ENCODE measurements at regions not wholly inside any gene's neighbourhood (a gene's known extent, or its start where the extent isn't known, plus 50 kb on each side); places are given as distances from the start of the nearest gene placed in this dataset.

GRCh38 chr21:28699186-28699585 lies 293.5 kb downstream of the LTN1 start:
- H3K4me1 ChIP-seq (ENCODE audit: insufficient read depth, low read length) = no peaks in the 10 kb centered on the region
- H3K27me3 ChIP-seq (ENCODE audit: insufficient read depth, low read length) = no peaks in the 10 kb centered on the region
- H3K4me1 Mint-ChIP-seq = no peaks in the 10 kb centered on the region
- no peaks in the 10 kb centered on the region for H3K36me3 ChIP-seq (ENCODE audit: insufficient read depth, low read length)
- DNase-seq = no peak
- ChIA-PET POLR2A (ENCODE audit: partially characterized antibody) (no interaction called here), CTCF (ENCODE audit: partially characterized antibody) (no interaction called here)
- H3K9me3 ChIP-seq (ENCODE audit: control insufficient read depth in 1 of 2, low read length in 2 of 2) = no peaks in the 10 kb centered on the region
- H3K27ac Mint-ChIP-seq = peak overlapping the region in 1 of 7 donors; percentile 2
- peaks cover 0 to 27% (median 13%) of the 10 kb centered on the region in 8 donors for H3K9me3 Mint-ChIP-seq
- H3K4me3 Mint-ChIP-seq = no peak overlapping the region
- H3K27me3 Mint-ChIP-seq = no peaks in the 10 kb centered on the region
- H3K4me3 ChIP-seq (ENCODE audit: low read length in 2 of 2) = no peak overlapping the region
- H3K27ac ChIP-seq (ENCODE audit: low read depth, low read length) = no peak overlapping the region
- intact Hi-C loops (cut with micrococcal nuclease) = no loop called here
- peaks cover 1 to 14% of the 10 kb centered on the region in 2 donors for H3K36me3 Mint-ChIP-seq

DNA sequence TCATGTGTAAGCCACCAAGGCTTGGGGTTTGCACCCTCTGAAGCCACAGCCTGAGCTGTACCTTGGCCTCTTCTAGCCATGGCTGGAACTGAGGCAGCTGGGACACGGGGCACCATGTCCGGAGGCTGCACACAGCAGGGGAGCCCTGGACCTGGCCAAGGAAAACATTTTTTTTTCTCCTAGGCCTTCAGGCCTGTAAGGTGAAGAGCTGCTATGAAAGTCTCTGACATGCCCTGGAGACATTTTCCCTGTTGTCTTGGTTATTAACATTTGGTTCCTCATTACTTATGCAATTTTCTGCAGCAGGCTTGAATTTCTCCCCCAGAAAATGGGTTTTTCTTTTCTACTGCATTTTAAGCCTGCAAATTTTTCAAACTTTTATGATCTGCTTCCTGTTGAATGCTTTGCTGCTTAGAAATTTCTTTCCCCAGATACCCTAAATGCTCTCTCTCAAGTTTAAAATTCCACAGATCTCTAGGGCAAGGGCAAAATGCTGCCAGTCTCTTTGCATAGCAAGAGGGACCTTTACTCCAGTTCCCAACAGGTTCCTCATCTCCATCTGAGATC lies 295.8 kb downstream of the LTN1 start:
- Mint-ChIP-seq H3K9me3 (peaks cover 0 to 11% (median 4%) of the 10 kb centered on the region in 8 donors), H3K36me3 (peaks cover 0 to 10% of the 10 kb centered on the region in 2 donors), H3K27ac (no peak overlapping the region), H3K4me3 (no peak overlapping the region), H3K4me1 (no peaks in the 10 kb centered on the region), H3K27me3 (no peaks in the 10 kb centered on the region)
- no peak overlapping the region for H3K4me3 ChIP-seq (ENCODE audit: low read length in 2 of 2)
- H3K4me1 ChIP-seq (ENCODE audit: insufficient read depth, low read length) = no peaks in the 10 kb centered on the region
- H3K9me3 ChIP-seq (ENCODE audit: control insufficient read depth in 1 of 2, low read length in 2 of 2) = no peaks in the 10 kb centered on the region
- H3K36me3 ChIP-seq (ENCODE audit: insufficient read depth, low read length) = no peaks in the 10 kb centered on the region
- CTCF ChIA-PET (ENCODE audit: partially characterized antibody) = no interaction called here
- H3K27ac ChIP-seq (ENCODE audit: low read depth, low read length) = no peak overlapping the region
- POLR2A ChIA-PET (ENCODE audit: partially characterized antibody) = no interaction called here
- no peaks in the 10 kb centered on the region for H3K27me3 ChIP-seq (ENCODE audit: insufficient read depth, low read length)
- intact Hi-C loops (cut with micrococcal nuclease) = no loop called here
- no peak for DNase-seq

- no peaks in the 10 kb centered on the region for H3K4me1 ChIP-seq (ENCODE audit: insufficient read depth, low read length)
- CTCF ChIA-PET (ENCODE audit: partially characterized antibody) = interaction anchor here (2.0 kb wide), 1 partner anchor 10 kb away, joined by 4 read pairs; no protein-coding TSS in a partner anchor
- Mint-ChIP-seq H3K27me3 (no peaks in the 10 kb centered on the region), H3K9me3 (peaks cover 0 to 7% (median 1%) of the 10 kb centered on the region in 8 donors), H3K27ac (no peak overlapping the region), H3K4me3 (no peak overlapping the region), H3K36me3 (peaks cover 0 to 5% of the 10 kb centered on the region in 2 donors), H3K4me1 (no peaks in the 10 kb centered on the region)
- H3K27ac ChIP-seq (ENCODE audit: low read depth, low read length) = no peak overlapping the region
- H3K4me3 ChIP-seq (ENCODE audit: low read length in 2 of 2) = no peak overlapping the region
- no peaks in the 10 kb centered on the region for H3K27me3 ChIP-seq (ENCODE audit: insufficient read depth, low read length)
- intact Hi-C loops (cut with micrococcal nuclease) = no loop called here
- H3K9me3 ChIP-seq (ENCODE audit: control insufficient read depth in 1 of 2, low read length in 2 of 2) = no peaks in the 10 kb centered on the region
- H3K36me3 ChIP-seq (ENCODE audit: insufficient read depth, low read length) = no peaks in the 10 kb centered on the region
- no peak for DNase-seq
- POLR2A ChIA-PET (ENCODE audit: partially characterized antibody) = no interaction called here
Measured at GRCh38 chr21:28693476-28693875, 299.2 kb downstream of the LTN1 start.

GRCh38 chr21:28690196-28690595 lies 302.5 kb downstream of the LTN1 start:
- no peaks in the 10 kb centered on the region for H3K27me3 ChIP-seq (ENCODE audit: insufficient read depth, low read length)
- intact Hi-C loops (cut with micrococcal nuclease) = no loop called here
- no peaks in the 10 kb centered on the region for H3K36me3 Mint-ChIP-seq
- no peaks in the 10 kb centered on the region for H3K27me3 Mint-ChIP-seq
- no peak for DNase-seq
- no peaks in the 10 kb centered on the region for H3K9me3 ChIP-seq (ENCODE audit: control insufficient read depth in 1 of 2, low read length in 2 of 2)
- ChIA-PET CTCF (ENCODE audit: partially characterized antibody) (no interaction called here), POLR2A (ENCODE audit: partially characterized antibody) (no interaction called here)
- peaks cover 0 to under 1% (median 0%) of the 10 kb centered on the region in 8 donors for H3K9me3 Mint-ChIP-seq
- no peak overlapping the region for H3K27ac ChIP-seq (ENCODE audit: low read depth, low read length)
- no peak overlapping the region for H3K4me3 ChIP-seq (ENCODE audit: low read length in 2 of 2)
- no peak overlapping the region for H3K4me3 Mint-ChIP-seq
- no peak overlapping the region for H3K27ac Mint-ChIP-seq
- no peaks in the 10 kb centered on the region for H3K4me1 Mint-ChIP-seq
- H3K36me3 ChIP-seq (ENCODE audit: insufficient read depth, low read length) = no peaks in the 10 kb centered on the region
- H3K4me1 ChIP-seq (ENCODE audit: insufficient read depth, low read length) = no peaks in the 10 kb centered on the region

DNA sequence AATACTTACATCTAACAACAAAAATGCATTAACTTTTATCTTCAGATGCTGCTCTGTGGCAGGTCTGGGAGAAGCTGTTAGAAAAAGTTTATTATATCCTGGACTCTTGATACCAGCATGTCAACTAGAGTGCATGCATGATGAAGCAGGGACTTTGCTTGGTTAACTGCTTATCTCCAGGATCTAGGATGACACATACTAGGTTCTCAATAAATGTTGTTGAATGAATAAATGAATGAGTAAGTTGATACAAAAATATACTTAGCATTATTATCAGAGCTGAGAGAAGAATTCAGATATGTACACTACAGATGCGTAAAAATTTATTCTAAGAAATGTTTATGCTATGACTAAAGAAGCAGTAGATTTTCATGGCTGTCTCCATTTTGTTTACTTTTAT lies 304.3 kb downstream of the LTN1 start:
- Mint-ChIP-seq H3K27me3 (no peaks in the 10 kb centered on the region), H3K9me3 (peaks cover 0 to 2% (median 0%) of the 10 kb centered on the region in 8 donors), H3K27ac (no peak overlapping the region), H3K36me3 (no peaks in the 10 kb centered on the region), H3K4me3 (no peak overlapping the region), H3K4me1 (no peaks in the 10 kb centered on the region)
- Histone ChIP-seq H3K27me3 (ENCODE audit: insufficient read depth, low read length) (no peaks in the 10 kb centered on the region), H3K9me3 (ENCODE audit: control insufficient read depth in 1 of 2, low read length in 2 of 2) (no peaks in the 10 kb centered on the region), H3K36me3 (ENCODE audit: insufficient read depth, low read length) (no peaks in the 10 kb centered on the region), H3K4me1 (ENCODE audit: insufficient read depth, low read length) (no peaks in the 10 kb centered on the region), H3K27ac (ENCODE audit: low read depth, low read length) (no peak overlapping the region), H3K4me3 (ENCODE audit: low read length in 2 of 2) (no peak overlapping the region)
- ChIA-PET CTCF (ENCODE audit: partially characterized antibody) (no interaction called here), POLR2A (ENCODE audit: partially characterized antibody) (no interaction called here)
- intact Hi-C loops (cut with micrococcal nuclease) = no loop called here
- DNase-seq = no peak

GRCh38 chr21:28687586-28687985 lies 305.1 kb downstream of the LTN1 start:
- Histone ChIP-seq H3K36me3 (ENCODE audit: insufficient read depth, low read length) (no peaks in the 10 kb centered on the region), H3K9me3 (ENCODE audit: control insufficient read depth in 1 of 2, low read length in 2 of 2) (no peaks in the 10 kb centered on the region), H3K4me3 (ENCODE audit: low read length in 2 of 2) (no peak overlapping the region), H3K27ac (ENCODE audit: low read depth, low read length) (no peak overlapping the region), H3K4me1 (ENCODE audit: insufficient read depth, low read length) (no peaks in the 10 kb centered on the region), H3K27me3 (ENCODE audit: insufficient read depth, low read length) (no peaks in the 10 kb centered on the region)
- ChIA-PET CTCF (ENCODE audit: partially characterized antibody) (no interaction called here), POLR2A (ENCODE audit: partially characterized antibody) (no interaction called here)
- H3K27me3 Mint-ChIP-seq = no peaks in the 10 kb centered on the region
- no peak for DNase-seq
- no peak overlapping the region for H3K27ac Mint-ChIP-seq
- H3K36me3 Mint-ChIP-seq = no peaks in the 10 kb centered on the region
- H3K4me3 Mint-ChIP-seq = no peak overlapping the region
- intact Hi-C loops (cut with micrococcal nuclease) = no loop called here
- H3K9me3 Mint-ChIP-seq = peaks cover 0 to 2% (median 0%) of the 10 kb centered on the region in 8 donors
- no peaks in the 10 kb centered on the region for H3K4me1 Mint-ChIP-seq

- Mint-ChIP-seq H3K27me3 (no peaks in the 10 kb centered on the region), H3K9me3 (peaks cover 0 to 6% (median 3%) of the 10 kb centered on the region in 8 donors), H3K36me3 (peaks cover 2 to 4% of the 10 kb centered on the region in 2 donors), H3K27ac (peak overlapping the region in 1 of 7 donors; percentile 6), H3K4me3 (no peak overlapping the region), H3K4me1 (no peaks in the 10 kb centered on the region)
- no peaks in the 10 kb centered on the region for H3K4me1 ChIP-seq (ENCODE audit: insufficient read depth, low read length)
- no peak for DNase-seq
- no peaks in the 10 kb centered on the region for H3K27me3 ChIP-seq (ENCODE audit: insufficient read depth, low read length)
- no peak overlapping the region for H3K4me3 ChIP-seq (ENCODE audit: low read length in 2 of 2)
- ChIA-PET CTCF (ENCODE audit: partially characterized antibody) (interaction anchor here (1.4 kb wide), 1 partner anchor 9 kb away, joined by 4 read pairs; no protein-coding TSS in a partner anchor), POLR2A (ENCODE audit: partially characterized antibody) (no interaction called here)
- H3K27ac ChIP-seq (ENCODE audit: low read depth, low read length) = no peak overlapping the region
- intact Hi-C loops (cut with micrococcal nuclease) = no loop called here
- no peaks in the 10 kb centered on the region for H3K36me3 ChIP-seq (ENCODE audit: insufficient read depth, low read length)
- no peaks in the 10 kb centered on the region for H3K9me3 ChIP-seq (ENCODE audit: control insufficient read depth in 1 of 2, low read length in 2 of 2)
Measured at GRCh38 chr21:28683982-28684752, 308.5 kb downstream of the LTN1 start.

All from CD4-positive, alpha-beta memory T cell (primary cell).